Mesenchymal stem cell (in vitro differentiated cells and primary cell): ENCODE measurements at regions not wholly inside any gene's neighbourhood (a gene's known extent, or its start where the extent isn't known, plus 50 kb on each side); places are given as distances from the start of the nearest gene placed in this dataset.
A peak's percentile ranks its signal among the peaks of the same experiment; 100 is the strongest.

ENCODE experiments used
- DNase-seq: peaks from one replicate; pipeline ENCODE4 v3.0.0-alpha.2; 2013
- H2AFZ ChIP-seq: one replicate; pipeline ENCODE4 v1.6.1; 2013; ENCODE audit warnings: low read depth, mild to moderate bottlenecking, control low read depth, inconsistent platforms, low read length, moderate library complexity
- H2AK5ac ChIP-seq: 2 replicates; pipeline ENCODE4 v1.6.1; 2013; ENCODE audit warnings: low read length, moderate library complexity, mild to moderate bottlenecking, inconsistent platforms; ENCODE audit not compliant: severe bottlenecking
- H2BK120ac ChIP-seq: one replicate; pipeline ENCODE4 v1.6.1; 2013; ENCODE audit warnings: low read depth, mild to moderate bottlenecking, inconsistent platforms, low read length, moderate library complexity
- H2BK12ac ChIP-seq, 2 experiments: one replicate each; pipeline ENCODE4 v1.6.1; 2013; ENCODE audit warnings: inconsistent platforms in 2 of 2, low read length in 2 of 2, mild to moderate bottlenecking in 2 of 2, moderate library complexity in 2 of 2, control low read depth in 1 of 2
- H2BK15ac ChIP-seq: one replicate; pipeline ENCODE4 v1.6.1; 2013; ENCODE audit warnings: mild to moderate bottlenecking, low read depth, inconsistent platforms; ENCODE audit not compliant: poor library complexity, severe bottlenecking
- H2BK5ac ChIP-seq: 2 replicates; pipeline ENCODE4 v1.6.1; 2013; ENCODE audit warnings: low read depth, mild to moderate bottlenecking, low read length, control low read depth, inconsistent platforms; ENCODE audit not compliant: poor library complexity, severe bottlenecking
- H3K14ac ChIP-seq, 2 experiments: one replicate each; pipeline ENCODE4 v1.6.1; 2013; ENCODE audit warnings: inconsistent platforms in 2 of 2, low read length in 2 of 2, control low read depth in 1 of 2, mild to moderate bottlenecking in 1 of 2, moderate library complexity in 1 of 2
- H3K18ac ChIP-seq, 2 experiments: one replicate each; pipeline ENCODE4 v1.6.1; 2013; ENCODE audit warnings: inconsistent platforms in 2 of 2, low read length in 2 of 2, control low read depth in 1 of 2, low read depth in 1 of 2, mild to moderate bottlenecking in 1 of 2
- H3K23ac ChIP-seq, 2 experiments: one replicate each; pipeline ENCODE4 v1.6.1; 2013; ENCODE audit warnings: inconsistent platforms in 2 of 2, low read length in 2 of 2, mild to moderate bottlenecking in 2 of 2, moderate library complexity in 2 of 2, control low read depth in 1 of 2
- H3K27ac ChIP-seq: 2 replicates; pipeline ENCODE4 v1.5.1; 2013; ENCODE audit warnings: mild to moderate bottlenecking, moderate library complexity, low read length, control low read depth, inconsistent platforms; ENCODE audit not compliant: poor library complexity, severe bottlenecking
- H3K27me3 ChIP-seq, 2 experiments: 2 replicates each; pipeline versions ENCODE4 v1.6.1 to v1.7.0; 2013; ENCODE audit warnings: low read length in 2 of 2, mild to moderate bottlenecking in 2 of 2, moderate library complexity in 2 of 2, control low read depth in 1 of 2, inconsistent platforms in 1 of 2; ENCODE audit not compliant: control insufficient read depth in 1 of 2, insufficient read depth in 1 of 2
- H3K36me3 ChIP-seq, 2 experiments: 2 replicates each; pipeline versions ENCODE4 v1.6.1 to v1.7.0; 2013; ENCODE audit warnings: low read length in 2 of 2, control low read depth in 1 of 2, inconsistent platforms in 1 of 2, low read depth in 1 of 2, mild to moderate bottlenecking in 1 of 2; ENCODE audit not compliant: insufficient read depth in 2 of 2, control insufficient read depth in 1 of 2
- H3K4ac ChIP-seq, 2 experiments: one replicate each; pipeline ENCODE4 v1.6.1; 2013; ENCODE audit warnings: inconsistent platforms in 2 of 2, low read length in 2 of 2, mild to moderate bottlenecking in 2 of 2, moderate library complexity in 2 of 2, control low read depth in 1 of 2, low read depth in 1 of 2
- H3K4me1 ChIP-seq: 2 replicates; pipeline ENCODE4 v1.6.1; 2013; ENCODE audit warnings: low read depth, low read length, control low read depth; ENCODE audit not compliant: control insufficient read depth, insufficient read depth
- H3K4me2 ChIP-seq: 2 replicates; pipeline ENCODE4 v1.6.1; 2013; ENCODE audit warnings: low read length, mild to moderate bottlenecking, inconsistent platforms; ENCODE audit not compliant: poor library complexity, severe bottlenecking
- H3K4me3 ChIP-seq, 2 experiments: 2 replicates each; pipeline versions ENCODE4 v1.5.1 to v1.7.0; 2013; ENCODE audit warnings: low read length in 2 of 2, mild to moderate bottlenecking in 2 of 2, control low read depth in 1 of 2, low read depth in 1 of 2; ENCODE audit not compliant: insufficient read depth in 1 of 2
- H3K79me1 ChIP-seq: replicated peaks from 2 replicates; pipeline ENCODE4 v1.6.1; 2013; ENCODE audit warnings: mild to moderate bottlenecking, control low read depth, low read length, inconsistent platforms; ENCODE audit not compliant: poor library complexity, severe bottlenecking
- H3K9ac ChIP-seq: 2 replicates; pipeline ENCODE4 v1.7.0; 2013; ENCODE audit warnings: mild to moderate bottlenecking, low read length, moderate library complexity
- H3K9me3 ChIP-seq: 2 replicates; pipeline ENCODE4 v1.7.0; 2013; ENCODE audit warnings: mild to moderate bottlenecking, low read length; ENCODE audit not compliant: control insufficient read depth
- H4K8ac ChIP-seq: one replicate; pipeline ENCODE4 v1.6.1; 2013; ENCODE audit warnings: inconsistent platforms, mild to moderate bottlenecking, low read length, moderate library complexity
- H4K91ac ChIP-seq: one replicate; pipeline ENCODE4 v1.6.1; 2013; ENCODE audit warnings: mild to moderate bottlenecking, low read length, inconsistent platforms
- WGBS: methylation state at CpG from one replicate; pipeline ENCODE4 v1.1.7; 2013; ENCODE audit warnings: mixed read lengths; 5-methylcytosine and 5-hydroxymethylcytosine counted together

DNA sequence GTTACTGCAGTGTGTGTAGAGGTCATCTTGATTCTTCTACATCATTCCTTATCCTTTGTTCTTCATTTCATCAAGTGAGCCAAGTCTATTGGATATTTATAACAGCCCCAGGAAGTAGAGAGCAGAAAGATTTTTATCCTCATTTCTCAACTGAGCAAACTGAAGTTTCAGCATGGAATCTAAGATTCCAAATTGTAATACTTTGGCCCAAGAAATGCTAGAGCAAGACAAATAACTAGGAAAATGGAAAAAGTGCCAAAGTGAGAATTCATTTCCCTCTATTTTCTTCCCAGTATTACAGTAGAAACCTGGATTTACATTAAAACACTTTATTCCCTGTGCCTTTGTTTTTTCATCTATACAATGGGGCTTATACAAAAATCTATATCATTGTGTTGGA lies 346.8 kb downstream of the ARPP21 start:
- H3K14ac ChIP-seq = no peak overlapping the region
- H2BK5ac ChIP-seq = no peak overlapping the region
- no peak overlapping the region for H3K4me3 ChIP-seq
- no peak overlapping the region for H3K27ac ChIP-seq
- no peaks in the 10 kb centered on the region for H3K27me3 ChIP-seq
- no peak for DNase-seq
- no peak overlapping the region for H3K4me2 ChIP-seq
- H2BK120ac ChIP-seq = no peak overlapping the region
- no peak overlapping the region for H2AK5ac ChIP-seq
- no peaks in the 10 kb centered on the region for H3K79me1 ChIP-seq
- no peak overlapping the region for H3K9ac ChIP-seq
- H3K9me3 ChIP-seq = no peaks in the 10 kb centered on the region
- H2BK12ac ChIP-seq = no peak overlapping the region
- no peak overlapping the region for H2AFZ ChIP-seq
- H3K18ac ChIP-seq = no peak overlapping the region
- H4K8ac ChIP-seq = no peak overlapping the region
- H3K36me3 ChIP-seq = no peaks in the 10 kb centered on the region
- no peak overlapping the region for H3K4ac ChIP-seq
- H2BK15ac ChIP-seq = no peak overlapping the region
- no peak overlapping the region for H3K23ac ChIP-seq
- H3K4me1 ChIP-seq = no peaks in the 10 kb centered on the region
- no peak overlapping the region for H4K91ac ChIP-seq

DNA sequence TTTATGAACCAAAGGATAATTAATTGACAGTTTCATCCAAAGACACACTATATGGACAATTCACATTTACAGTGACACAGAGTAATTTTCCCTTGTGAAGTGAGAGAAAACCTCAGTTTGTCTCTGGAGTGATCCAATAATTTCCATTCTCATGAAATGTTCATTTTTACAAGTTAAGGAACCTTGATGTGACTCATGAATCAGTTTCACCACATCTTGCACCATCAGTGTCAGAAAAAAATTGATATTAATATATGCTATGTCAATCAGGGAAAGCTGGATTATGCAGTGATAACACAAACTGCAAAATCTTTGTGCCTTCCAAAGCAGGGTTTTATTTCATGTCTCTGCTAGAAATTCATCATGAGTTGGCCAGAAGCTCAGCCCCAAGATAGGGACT lies 348.1 kb downstream of the ARPP21 start:
- Histone ChIP-seq H2AFZ (no peak overlapping the region), H3K4me3 (no peak overlapping the region), H3K14ac (no peak overlapping the region), H2BK5ac (no peak overlapping the region), H3K79me1 (no peaks in the 10 kb centered on the region), H2BK15ac (no peak overlapping the region), H3K9me3 (no peaks in the 10 kb centered on the region), H2BK12ac (no peak overlapping the region), H3K9ac (no peak overlapping the region), H3K4me2 (no peak overlapping the region), H4K91ac (no peak overlapping the region), H3K4ac (no peak overlapping the region), H2AK5ac (no peak overlapping the region), H3K36me3 (no peaks in the 10 kb centered on the region), H2BK120ac (no peak overlapping the region), H3K4me1 (no peaks in the 10 kb centered on the region), H3K18ac (no peak overlapping the region), H4K8ac (no peak overlapping the region), H3K27ac (no peak overlapping the region), H3K27me3 (no peaks in the 10 kb centered on the region), H3K23ac (no peak overlapping the region)
- no peak for DNase-seq

DNA sequence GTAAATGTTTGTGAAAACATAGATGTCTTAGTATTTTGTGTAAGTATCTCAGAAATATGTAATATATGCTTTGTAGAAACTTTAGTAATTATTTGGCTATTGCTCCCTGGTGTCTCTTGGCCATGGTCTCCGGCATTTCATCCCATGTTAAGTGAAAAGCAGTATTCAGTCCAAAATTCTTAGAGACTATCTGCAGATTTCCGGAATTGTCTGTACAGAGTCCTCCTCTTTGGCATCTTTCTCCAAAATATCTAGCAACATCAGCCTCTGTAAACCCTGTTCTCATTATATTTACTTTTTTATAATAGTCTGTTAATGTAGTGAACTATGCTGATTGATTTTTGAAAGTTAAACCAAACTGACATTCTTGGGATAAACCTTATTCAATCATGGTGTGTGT lies 352.7 kb downstream of the ARPP21 start:
- Histone ChIP-seq H3K4ac (no peak overlapping the region), H3K23ac (no peak overlapping the region), H3K18ac (no peak overlapping the region), H3K4me3 (no peak overlapping the region), H3K14ac (no peak overlapping the region), H2BK5ac (peak overlapping the region; percentile 4), H3K36me3 (no peaks in the 10 kb centered on the region), H2AFZ (no peak overlapping the region), H4K91ac (no peak overlapping the region), H2AK5ac (no peak overlapping the region), H2BK15ac (no peak overlapping the region), H3K9ac (no peak overlapping the region), H3K27ac (no peak overlapping the region), H2BK12ac (no peak overlapping the region), H2BK120ac (no peak overlapping the region), H3K4me1 (no peaks in the 10 kb centered on the region), H3K9me3 (peaks cover 8% of the 10 kb centered on the region), H3K27me3 (no peaks in the 10 kb centered on the region), H3K4me2 (no peak overlapping the region), H4K8ac (no peak overlapping the region), H3K79me1 (no peaks in the 10 kb centered on the region)
- 73% methylated on average over 2 of the region's 2 CpGs for WGBS
- no peak for DNase-seq

DNA sequence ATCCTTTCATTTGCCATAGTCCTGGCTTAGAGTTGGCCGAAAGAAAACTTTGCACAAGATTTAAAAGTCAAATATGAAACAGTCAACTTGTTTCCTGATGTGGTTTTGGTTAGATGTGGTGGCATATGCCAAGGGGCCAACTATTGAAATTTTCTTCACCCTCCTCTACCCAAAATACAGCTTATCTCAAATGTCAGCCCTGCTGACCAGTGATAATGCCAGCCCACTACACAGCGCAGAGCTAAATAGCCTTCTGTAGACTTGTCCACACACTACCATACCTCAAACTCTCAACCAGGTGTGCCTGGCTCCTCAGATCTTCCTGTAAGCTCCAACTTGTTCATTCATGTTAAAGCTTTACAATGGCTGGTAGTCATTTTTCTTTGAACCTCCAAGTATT lies 368.5 kb upstream of the STAC start:
- Histone ChIP-seq H3K14ac (no peak overlapping the region), H4K8ac (no peak overlapping the region), H2BK120ac (no peak overlapping the region), H3K27ac (no peak overlapping the region), H2BK15ac (no peak overlapping the region), H2BK12ac (no peak overlapping the region), H3K79me1 (no peaks in the 10 kb centered on the region), H3K36me3 (no peaks in the 10 kb centered on the region), H2AK5ac (no peak overlapping the region), H4K91ac (no peak overlapping the region), H2AFZ (no peak overlapping the region), H2BK5ac (no peak overlapping the region), H3K9ac (no peak overlapping the region), H3K4me3 (no peak overlapping the region), H3K4ac (no peak overlapping the region), H3K27me3 (no peaks in the 10 kb centered on the region), H3K9me3 (no peaks in the 10 kb centered on the region), H3K4me2 (no peak overlapping the region), H3K18ac (no peak overlapping the region), H3K23ac (no peak overlapping the region), H3K4me1 (no peaks in the 10 kb centered on the region)
- 96% methylated on average over 1 of the region's 2 CpGs for WGBS
- no peak for DNase-seq
